ENCODE measurements at regions not wholly inside any gene's neighbourhood (a gene's known extent, or its start where the extent isn't known, plus 50 kb on each side); places are given as distances from the start of the nearest gene placed in this dataset.
"Not testable (repeated sequence)": the region's sequence is repeated elsewhere in the genome, so short reads cannot be mapped to it uniquely, and the experiment has no call there.

DNA sequence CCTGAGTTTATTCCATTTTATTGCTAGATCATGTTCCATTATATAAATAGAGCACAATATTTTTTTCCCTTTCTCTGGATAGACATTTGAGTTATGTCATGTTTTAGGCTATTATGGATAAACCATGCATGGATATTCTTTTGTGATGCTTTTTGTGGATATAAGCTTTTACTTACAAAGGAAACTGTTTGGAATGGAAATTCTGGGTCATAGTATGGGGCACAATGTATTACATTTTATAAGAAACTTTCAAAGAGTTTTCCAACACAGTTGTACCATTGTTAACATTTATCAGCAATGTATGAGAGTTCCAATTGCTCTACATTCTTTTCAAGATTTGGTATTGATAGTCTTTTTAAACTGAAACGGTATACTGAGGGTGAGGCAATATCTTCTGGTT is 749.4 kb downstream of the SOCS6 start:
- in situ Hi-C loops (cut with MboI; ENCODE audit: low sequenced_read_pairs) = no loop called here
- no peaks in the 10 kb centered on the region for H3K9me3 ChIP-seq
- no peaks in the 10 kb centered on the region for H3K27me3 ChIP-seq (ENCODE audit: low read depth)
- H3K36me3 ChIP-seq (replicated peaks) = no peaks in the 10 kb centered on the region
- no peak for DNase-seq (ENCODE audit: low spot score in 2 of 2)
- H3K4me3 ChIP-seq = no peak overlapping the region
- no peaks in the 10 kb centered on the region for H3K4me1 ChIP-seq

DNA sequence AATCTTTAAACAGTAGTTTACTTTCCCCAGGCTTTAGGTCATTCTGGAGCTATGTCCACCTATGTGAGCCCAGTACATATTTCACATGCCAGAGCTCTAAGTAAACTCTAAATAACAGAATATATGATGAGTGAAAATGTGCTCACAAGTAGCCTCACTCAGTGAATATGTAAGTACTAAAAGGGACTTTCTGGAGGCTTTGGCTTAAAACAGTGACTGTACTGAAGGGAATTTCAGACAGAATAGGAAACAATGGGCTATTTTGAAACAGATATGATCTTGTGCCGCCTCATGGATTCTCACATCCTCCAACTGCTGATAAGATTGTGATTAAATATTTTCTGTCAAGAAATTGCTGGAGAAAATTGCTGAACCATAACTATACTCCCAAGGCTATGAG is 747.9 kb downstream of the SOCS6 start:
- Histone ChIP-seq H3K36me3 (replicated peaks) (no peaks in the 10 kb centered on the region), H3K9me3 (no peaks in the 10 kb centered on the region), H3K4me1 (no peaks in the 10 kb centered on the region), H3K4me3 (no peak overlapping the region), H3K27me3 (ENCODE audit: low read depth) (no peaks in the 10 kb centered on the region)
- in situ Hi-C loops (cut with MboI; ENCODE audit: low sequenced_read_pairs) = no loop called here
- DNase-seq (ENCODE audit: low spot score in 2 of 2) = no peak

DNA sequence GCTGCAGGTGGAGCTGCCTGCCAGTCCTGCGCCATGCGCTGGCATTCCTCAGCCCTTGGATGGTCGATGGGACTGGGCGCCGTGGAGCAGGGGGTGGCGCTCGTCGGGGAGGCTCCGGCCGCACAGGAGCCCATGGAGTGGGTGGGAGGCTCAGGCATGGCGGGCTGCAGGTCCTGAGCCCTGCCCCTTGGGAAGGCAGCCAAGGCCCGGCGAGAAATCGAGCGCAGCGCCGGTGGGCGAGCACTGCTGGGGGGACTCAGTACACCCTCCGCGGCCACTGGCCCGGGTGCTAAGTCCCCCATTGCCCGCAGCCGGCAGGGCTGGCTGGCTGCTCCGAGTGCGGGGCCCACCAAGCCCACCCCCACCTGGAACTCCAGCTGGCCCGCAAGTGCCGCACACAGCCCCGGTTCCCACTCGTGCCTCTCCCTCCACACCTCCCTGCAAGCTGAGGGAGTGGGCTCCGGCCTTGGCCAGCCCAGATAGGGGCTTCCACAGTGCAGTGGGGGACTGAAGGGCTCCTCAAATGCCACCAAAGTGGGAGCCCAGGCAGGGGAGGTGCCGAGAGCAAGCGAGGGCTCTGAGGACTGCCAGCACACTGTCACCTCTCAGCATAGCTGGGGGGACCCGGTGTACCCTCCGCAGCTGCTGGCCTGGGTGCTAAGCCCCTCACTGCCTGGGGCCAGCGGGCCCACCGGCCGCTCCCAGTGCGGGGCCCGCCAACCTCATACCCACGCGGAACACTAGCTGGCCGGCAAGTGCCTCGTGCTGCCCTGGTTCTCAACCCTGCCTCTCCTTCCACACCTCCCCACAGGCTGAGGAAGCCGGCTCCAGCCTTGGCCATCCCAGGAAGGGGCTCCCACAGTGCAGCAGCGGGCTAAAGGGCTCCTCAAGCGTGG is 742.7 kb downstream of the SOCS6 start:
- not testable (repeated sequence) for H3K4me3 ChIP-seq

GRCh38 chr18:71030085-71030484 is 741.2 kb downstream of the SOCS6 start:
- DNase-seq (ENCODE audit: low spot score in 2 of 2); H3K4me3 ChIP-seq; H3K4me1 ChIP-seq; H3K9me3 ChIP-seq; H3K27me3 ChIP-seq (ENCODE audit: low read depth); in situ Hi-C loops (cut with MboI; ENCODE audit: low sequenced_read_pairs); H3K36me3 ChIP-seq (replicated peaks): not testable (repeated sequence)

More for the DNA sequence above, 742.7 kb downstream of the SOCS6 start:
- in situ Hi-C loops (cut with MboI; ENCODE audit: low sequenced_read_pairs); H3K9me3 ChIP-seq; H3K27me3 ChIP-seq (ENCODE audit: low read depth); DNase-seq (ENCODE audit: low spot score in 2 of 2); H3K36me3 ChIP-seq (replicated peaks); H3K4me1 ChIP-seq: not testable (repeated sequence)

DNA sequence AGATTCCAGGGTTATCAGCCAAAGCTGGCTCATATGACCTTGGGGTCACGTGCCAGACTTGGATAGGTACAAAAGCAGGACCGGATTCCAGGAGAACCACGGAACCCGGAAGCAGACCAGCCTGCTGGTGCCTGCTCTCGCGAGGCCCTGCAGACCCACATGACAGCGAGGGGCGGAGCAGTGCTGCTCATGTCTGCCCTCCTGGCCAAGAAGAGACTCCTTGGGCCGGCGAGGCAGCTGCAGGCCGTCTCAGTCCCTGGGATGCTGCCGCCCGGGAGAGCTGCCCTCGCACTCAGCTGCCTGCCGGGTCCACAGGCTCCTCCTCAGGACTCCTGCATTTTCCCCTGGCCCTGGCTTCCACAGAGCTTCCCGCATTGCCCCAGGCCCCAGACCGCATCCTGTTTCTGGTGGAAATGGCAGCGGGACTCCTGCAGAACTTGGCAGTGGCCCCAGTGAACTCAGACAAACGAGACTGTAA is 739.5 kb downstream of the SOCS6 start:
- Histone ChIP-seq H3K36me3 (replicated peaks) (no peaks in the 10 kb centered on the region), H3K27me3 (ENCODE audit: low read depth) (no peaks in the 10 kb centered on the region), H3K4me3 (no peak overlapping the region), H3K4me1 (no peaks in the 10 kb centered on the region), H3K9me3 (no peaks in the 10 kb centered on the region)
- no peak for DNase-seq (ENCODE audit: low spot score in 2 of 2)
- in situ Hi-C loops (cut with MboI; ENCODE audit: low sequenced_read_pairs) = no loop called here

- Histone ChIP-seq H3K27me3 (ENCODE audit: low read depth) (no peaks in the 10 kb centered on the region), H3K4me3 (no peak overlapping the region), H3K4me1 (no peaks in the 10 kb centered on the region), H3K9me3 (no peaks in the 10 kb centered on the region), H3K36me3 (replicated peaks) (no peaks in the 10 kb centered on the region)
- DNase-seq (ENCODE audit: low spot score in 2 of 2) = no peak
- in situ Hi-C loops (cut with MboI; ENCODE audit: low sequenced_read_pairs) = no loop called here
These were observed 738.7 kb downstream of the SOCS6 start for GRCh38 chr18:71027531-71027930.

- DNase-seq (ENCODE audit: low spot score in 2 of 2) = no peak
- H3K36me3 ChIP-seq (replicated peaks) = no peaks in the 10 kb centered on the region
- no peaks in the 10 kb centered on the region for H3K27me3 ChIP-seq (ENCODE audit: low read depth)
- H3K4me3 ChIP-seq = no peak overlapping the region
- H3K4me1 ChIP-seq = no peaks in the 10 kb centered on the region
- no peaks in the 10 kb centered on the region for H3K9me3 ChIP-seq
- in situ Hi-C loops (cut with MboI; ENCODE audit: low sequenced_read_pairs) = no loop called here
These were observed 736.8 kb downstream of the SOCS6 start for GRCh38 chr18:71025505-71026225.

DNA sequence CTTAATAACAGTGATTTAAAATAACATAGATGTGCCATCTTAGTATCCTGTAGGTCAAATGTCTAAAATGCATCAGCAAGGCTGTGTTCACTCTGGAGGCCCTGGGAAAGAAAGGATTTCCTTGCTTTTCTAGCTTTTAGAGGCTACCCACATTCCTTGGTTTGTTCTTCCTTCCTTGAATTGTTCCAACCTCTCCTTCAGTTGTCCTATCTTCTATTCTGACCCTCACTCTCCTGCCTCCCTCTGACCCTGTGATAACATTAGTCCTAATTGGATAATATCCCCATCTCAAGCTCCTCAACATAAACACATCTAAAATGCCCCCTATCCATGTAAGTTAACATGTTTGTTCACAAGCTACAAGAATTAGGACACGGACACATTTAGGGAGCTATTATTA is 733.5 kb downstream of the SOCS6 start:
- Histone ChIP-seq H3K36me3 (replicated peaks) (no peaks in the 10 kb centered on the region), H3K27me3 (ENCODE audit: low read depth) (no peaks in the 10 kb centered on the region), H3K9me3 (0 out of 2 replicates have a peak, but pooled peaks cover 3% of the 10 kb centered on the region), H3K4me3 (no peak overlapping the region), H3K4me1 (no peaks in the 10 kb centered on the region)
- DNase-seq (ENCODE audit: low spot score in 2 of 2) = no peak
- in situ Hi-C loops (cut with MboI; ENCODE audit: low sequenced_read_pairs) = no loop called here

GRCh38 chr18:71021030-71021362 is 732.2 kb downstream of the SOCS6 start:
- 0 out of 2 replicates have a peak, but pooled peaks cover 3% of the 10 kb centered on the region for H3K9me3 ChIP-seq
- no peak for DNase-seq (ENCODE audit: low spot score in 2 of 2)
- no peak overlapping the region for H3K4me3 ChIP-seq
- H3K4me1 ChIP-seq = no peaks in the 10 kb centered on the region
- no peaks in the 10 kb centered on the region for H3K36me3 ChIP-seq (replicated peaks)
- in situ Hi-C loops (cut with MboI; ENCODE audit: low sequenced_read_pairs) = no loop called here
- no peaks in the 10 kb centered on the region for H3K27me3 ChIP-seq (ENCODE audit: low read depth)

DNA sequence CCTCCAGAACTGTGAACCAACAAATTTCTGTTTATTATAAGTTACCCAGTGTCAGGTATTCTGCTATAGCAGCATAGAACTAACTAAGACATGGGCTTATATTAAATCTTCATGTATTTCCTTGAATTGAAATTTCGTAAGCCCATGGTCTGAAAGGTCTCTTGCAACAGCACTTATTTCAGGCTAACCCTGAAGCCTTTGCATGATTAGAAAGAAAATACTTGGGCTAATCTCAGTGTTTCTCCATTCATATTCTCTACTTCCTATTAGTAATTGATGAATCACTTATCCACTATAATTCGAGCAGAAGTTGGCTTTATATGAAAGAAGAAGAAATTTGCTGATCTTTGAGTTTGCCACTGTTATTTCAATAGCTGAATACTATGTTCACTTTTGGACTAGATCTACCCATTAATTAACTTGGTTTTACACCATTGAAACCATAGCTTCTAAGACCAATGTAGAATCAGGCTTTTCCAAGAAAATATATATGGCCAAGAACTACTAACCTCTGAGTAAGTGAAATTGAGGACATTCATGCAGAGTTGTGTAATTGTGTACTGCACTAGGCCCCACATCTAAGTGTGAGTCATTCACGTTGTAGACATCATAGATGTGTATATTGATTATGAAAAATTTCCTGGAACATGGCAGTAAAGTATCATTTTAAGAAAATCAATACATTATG is 731.6 kb downstream of the SOCS6 start:
- in situ Hi-C loops (cut with MboI; ENCODE audit: low sequenced_read_pairs) = no loop called here
- Histone ChIP-seq H3K9me3 (0 out of 2 replicates have a peak, but pooled peaks cover 3% of the 10 kb centered on the region), H3K36me3 (replicated peaks) (no peaks in the 10 kb centered on the region), H3K4me1 (no peaks in the 10 kb centered on the region), H3K27me3 (ENCODE audit: low read depth) (no peaks in the 10 kb centered on the region), H3K4me3 (no peak overlapping the region)
- no peak for DNase-seq (ENCODE audit: low spot score in 2 of 2)

DNA sequence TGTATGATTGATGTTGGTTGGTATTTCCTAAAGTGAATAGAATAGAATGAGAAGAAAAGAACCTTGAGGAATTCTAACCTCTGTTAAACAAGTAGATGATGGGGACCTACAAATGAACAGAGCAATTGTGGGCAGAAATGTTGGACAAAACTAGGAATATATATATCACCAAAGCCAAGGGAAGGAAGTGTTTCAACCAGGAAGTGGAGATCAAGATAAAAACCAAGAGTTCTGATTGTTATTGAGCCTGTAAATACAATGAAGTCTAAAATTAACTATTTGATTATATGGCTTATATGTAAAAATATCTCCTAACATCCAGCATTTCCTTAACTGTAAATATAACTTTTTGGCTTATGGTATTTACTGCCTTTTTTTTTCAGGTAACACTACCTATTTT is 730.0 kb downstream of the SOCS6 start:
- in situ Hi-C loops (cut with MboI; ENCODE audit: low sequenced_read_pairs) = no loop called here
- Histone ChIP-seq H3K36me3 (replicated peaks) (no peaks in the 10 kb centered on the region), H3K4me1 (no peaks in the 10 kb centered on the region), H3K27me3 (ENCODE audit: low read depth) (no peaks in the 10 kb centered on the region), H3K4me3 (no peak overlapping the region), H3K9me3 (0 out of 2 replicates have a peak, but pooled peaks cover 3% of the 10 kb centered on the region)
- DNase-seq (ENCODE audit: low spot score in 2 of 2) = no peak

DNA sequence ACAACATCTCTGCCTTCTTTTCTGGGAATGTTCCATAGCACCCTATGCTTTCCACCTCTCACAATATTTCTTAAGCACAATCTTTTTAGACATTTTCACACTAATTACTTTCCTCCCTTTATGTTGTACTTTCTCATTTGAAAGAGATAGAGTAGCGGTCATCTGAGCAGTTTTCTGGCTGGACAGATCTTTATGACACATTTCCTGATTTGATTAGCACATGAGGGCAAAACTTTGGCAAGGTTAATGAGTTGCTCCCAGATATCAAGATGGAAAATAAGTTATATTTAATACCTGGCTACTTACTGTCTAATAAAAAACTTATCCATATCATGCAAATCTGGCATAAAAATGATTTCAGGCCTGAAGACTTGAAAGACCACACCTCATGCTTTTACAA is 723.9 kb downstream of the SOCS6 start:
- no peaks in the 10 kb centered on the region for H3K27me3 ChIP-seq (ENCODE audit: low read depth)
- no peaks in the 10 kb centered on the region for H3K4me1 ChIP-seq
- DNase-seq (ENCODE audit: low spot score in 2 of 2) = no peak
- H3K4me3 ChIP-seq = no peak overlapping the region
- H3K36me3 ChIP-seq (replicated peaks) = no peaks in the 10 kb centered on the region
- H3K9me3 ChIP-seq = no peaks in the 10 kb centered on the region
- in situ Hi-C loops (cut with MboI; ENCODE audit: low sequenced_read_pairs) = no loop called here

DNA sequence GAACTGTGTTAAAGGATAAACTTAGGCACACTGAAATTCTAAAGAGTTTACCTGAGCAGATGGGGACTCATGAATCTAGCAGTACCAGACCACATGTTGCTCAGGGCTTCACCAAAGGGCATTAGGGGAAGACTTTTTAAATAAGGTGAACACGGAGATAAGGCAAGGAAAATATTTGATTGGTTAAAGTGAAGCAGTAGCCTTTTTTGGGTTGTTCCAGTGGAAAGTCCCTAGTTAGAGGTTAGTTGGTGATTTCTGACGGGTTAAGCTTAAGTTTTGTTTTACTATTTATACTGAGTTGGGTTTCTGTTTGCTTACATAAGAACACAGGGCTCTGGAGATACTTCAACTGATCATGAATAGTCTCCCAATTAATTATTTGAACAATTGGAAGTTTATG is 722.5 kb downstream of the SOCS6 start:
- no peak for DNase-seq (ENCODE audit: low spot score in 2 of 2)

GRCh38 chr18:71008257-71008656 is 719.4 kb downstream of the SOCS6 start:
- no peak for DNase-seq (ENCODE audit: low spot score in 2 of 2)
- in situ Hi-C loops (cut with MboI; ENCODE audit: low sequenced_read_pairs) = no loop called here
- Histone ChIP-seq H3K36me3 (replicated peaks) (no peaks in the 10 kb centered on the region), H3K9me3 (no peaks in the 10 kb centered on the region), H3K4me3 (no peak overlapping the region), H3K4me1 (no peaks in the 10 kb centered on the region), H3K27me3 (ENCODE audit: low read depth) (no peaks in the 10 kb centered on the region)

More for the DNA sequence above, 722.5 kb downstream of the SOCS6 start:
- in situ Hi-C loops (cut with MboI; ENCODE audit: low sequenced_read_pairs) = no loop called here
- no peak overlapping the region for H3K4me3 ChIP-seq
- no peaks in the 10 kb centered on the region for H3K36me3 ChIP-seq (replicated peaks)
- no peaks in the 10 kb centered on the region for H3K9me3 ChIP-seq
- H3K4me1 ChIP-seq = no peaks in the 10 kb centered on the region
- H3K27me3 ChIP-seq (ENCODE audit: low read depth) = no peaks in the 10 kb centered on the region
